Umbilical cord (tissue), 1 donor: ENCODE measurements at regions not wholly inside any gene's neighbourhood (a gene's known extent, or its start where the extent isn't known, plus 50 kb on each side); places are given as distances from the start of the nearest gene placed in this dataset.
"Not testable (repeated sequence)": the region's sequence is repeated elsewhere in the genome, so short reads cannot be mapped to it uniquely, and the experiment has no call there.

Source experiments
- DNase-seq: peaks from one replicate; pipeline ENCODE4 v3.0.0-alpha.2; 2015; ENCODE audit warnings: low spot score

DNA sequence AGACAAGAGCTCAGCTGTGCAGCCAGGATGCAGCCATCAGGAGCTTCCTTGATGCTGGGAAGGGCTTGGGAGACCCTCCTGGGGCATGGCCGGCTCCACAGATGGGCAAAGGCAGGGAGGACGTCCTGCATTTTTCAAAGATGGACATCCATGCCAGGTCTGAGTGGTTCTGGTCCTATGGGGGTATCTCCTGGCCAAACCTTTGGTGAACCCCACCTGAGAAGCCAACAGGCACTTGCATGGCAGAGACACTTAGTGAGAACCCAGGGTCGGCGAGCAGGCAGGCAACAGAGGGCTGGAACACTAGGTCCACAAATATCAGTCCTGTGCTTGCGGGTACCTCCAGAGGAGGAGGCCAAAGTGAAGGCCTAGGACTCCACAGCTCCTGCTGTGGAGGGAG is 70.0 kb downstream of the KCTD15 start:
- no peak for DNase-seq

DNA sequence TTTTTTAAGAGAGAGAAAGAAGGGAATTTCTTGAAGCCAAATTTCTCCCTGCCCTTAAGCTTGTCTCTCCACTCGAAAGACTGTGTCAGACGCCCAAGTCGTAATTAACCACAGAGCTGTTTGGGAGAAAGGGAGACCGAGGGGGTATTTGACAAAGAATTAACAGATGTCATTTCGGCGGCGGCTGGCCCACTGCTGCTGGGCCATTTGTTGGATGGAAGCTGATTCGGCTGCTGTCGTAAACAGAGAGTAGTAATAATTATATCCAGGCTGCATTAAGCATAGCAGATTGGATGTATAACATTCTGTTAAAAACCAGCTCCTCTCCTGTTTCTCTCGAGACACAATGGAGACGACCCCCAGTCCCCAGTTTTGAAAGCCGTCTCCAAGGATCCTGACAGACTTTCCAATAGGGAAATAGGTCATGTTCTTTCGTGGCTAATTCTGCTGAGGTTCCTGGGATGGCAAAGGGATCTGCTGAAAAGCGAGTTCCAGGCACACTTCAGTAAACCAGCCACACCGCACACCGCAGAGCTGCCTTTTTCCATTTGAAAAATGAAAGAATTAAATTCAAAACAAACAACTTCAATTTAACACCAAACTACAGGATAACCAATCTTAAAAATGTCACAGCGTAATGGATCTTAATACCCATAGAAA is 71.5 kb downstream of the KCTD15 start:
- DNase-seq = peak; percentile 28

DNA sequence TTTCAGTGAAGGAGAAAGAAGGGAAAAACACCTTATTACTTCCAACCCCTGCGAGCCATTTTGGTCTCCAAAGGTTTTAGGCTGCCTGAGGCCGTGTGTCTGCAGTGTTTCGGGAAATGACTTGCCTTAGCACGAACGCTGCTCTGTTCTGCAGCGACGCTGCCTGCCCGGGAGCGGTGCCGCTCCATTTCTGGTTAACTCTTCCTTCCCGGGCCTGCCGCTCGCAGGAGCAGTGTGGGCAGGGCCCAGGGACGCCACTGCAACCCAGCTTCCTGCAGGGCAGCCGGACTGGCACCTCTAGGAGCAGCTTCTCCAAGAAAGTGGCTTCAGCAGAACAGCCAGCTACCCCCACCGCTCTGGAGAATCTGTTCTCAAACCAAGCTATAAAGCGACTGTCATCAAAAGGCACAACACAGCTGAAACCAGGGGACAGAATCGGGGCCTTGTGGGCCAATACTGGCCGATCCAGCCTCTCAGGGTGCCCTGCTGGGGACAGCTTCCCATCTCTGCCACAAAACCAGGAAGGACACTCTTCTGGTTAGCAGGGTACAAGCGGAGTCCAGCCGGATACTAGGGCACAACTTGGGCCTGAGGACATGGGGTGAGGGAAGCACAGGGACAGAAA is 72.2 kb downstream of the KCTD15 start:
- DNase-seq = peak; percentile 85

DNA sequence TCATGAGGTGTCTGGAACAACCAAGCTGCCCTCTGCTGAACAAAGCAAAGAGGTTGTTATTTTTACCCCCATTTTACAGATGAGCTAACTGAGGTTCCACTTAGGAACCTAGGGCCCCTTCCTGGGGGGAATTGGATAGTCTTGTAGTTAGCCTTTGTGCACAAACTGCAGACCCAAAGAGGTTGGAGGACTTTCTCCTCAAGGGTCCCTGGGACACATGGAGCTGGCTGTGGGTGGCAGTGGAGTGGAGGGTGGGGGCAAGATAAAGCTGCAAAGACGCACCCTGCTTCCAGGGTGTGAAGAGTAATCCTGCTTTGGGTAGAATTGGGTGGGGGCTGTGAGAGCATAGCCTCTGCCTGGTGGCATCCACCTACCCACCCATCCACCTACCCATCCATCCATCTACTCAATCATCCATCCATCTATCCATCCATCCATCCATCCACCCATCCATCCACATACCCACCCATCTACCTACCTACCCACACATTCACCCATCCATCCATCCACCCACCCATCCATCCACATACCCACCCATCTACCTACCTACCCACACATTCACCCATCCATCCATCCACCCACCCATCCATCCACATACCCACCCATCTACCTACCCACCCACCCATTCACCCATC is 73.7 kb downstream of the KCTD15 start:
- not testable (repeated sequence) for DNase-seq

DNA sequence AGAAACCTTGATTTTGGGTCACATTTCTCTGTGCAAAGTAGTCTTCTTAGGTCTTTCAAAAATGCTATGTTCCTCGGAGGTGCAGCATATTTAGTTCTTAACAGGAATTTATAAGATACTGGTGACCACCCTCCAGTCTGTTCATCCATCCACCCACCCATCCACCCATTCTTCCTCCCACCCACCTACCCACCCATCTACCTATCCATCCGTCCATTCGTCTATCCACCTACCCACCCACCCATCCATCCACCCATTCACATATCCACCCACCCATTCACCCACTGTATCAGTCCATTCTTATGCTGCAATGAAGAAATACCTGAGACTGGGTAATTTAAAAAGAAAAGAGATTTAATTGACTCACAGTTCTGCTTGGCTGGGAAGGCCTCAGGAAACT is 74.9 kb downstream of the KCTD15 start:
- DNase-seq = no peak

DNA sequence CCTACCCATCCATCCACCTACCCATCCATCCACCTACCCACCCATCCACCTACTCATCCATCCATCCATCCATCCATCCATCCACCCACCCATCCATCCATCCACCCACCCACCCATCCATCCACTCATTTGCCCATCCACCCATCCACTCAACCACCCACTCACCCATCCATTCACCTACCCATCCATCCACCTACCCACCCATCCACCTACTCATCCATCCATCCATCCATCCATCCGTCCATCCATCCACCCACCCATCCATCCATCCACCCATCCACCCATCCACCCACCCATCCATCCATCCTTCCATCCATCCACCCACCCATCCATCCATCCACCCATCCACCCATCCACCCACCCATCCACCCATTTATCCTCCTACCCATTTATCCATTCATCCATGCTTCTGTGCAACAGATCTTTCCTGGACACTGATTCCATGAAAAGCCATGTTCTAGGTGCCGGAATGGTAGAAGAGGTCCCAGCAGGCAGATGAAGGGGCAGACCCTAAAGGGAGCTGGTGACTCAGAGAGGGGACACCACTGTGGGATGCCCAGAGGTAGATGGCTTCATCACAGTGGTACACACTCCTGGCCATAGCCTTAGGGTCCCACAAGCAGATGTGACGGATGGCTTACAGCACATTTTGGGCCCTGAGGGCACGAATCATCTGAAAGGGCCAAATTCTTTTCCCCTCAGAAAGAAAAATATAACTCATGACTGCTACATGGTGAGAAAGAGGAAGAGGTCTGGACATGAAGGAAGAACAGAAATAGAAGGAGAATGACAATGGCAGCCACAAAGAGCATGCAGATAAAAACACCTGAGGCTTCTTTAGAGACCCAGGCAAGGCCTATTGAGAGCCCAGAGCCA is 76.0 kb downstream of the KCTD15 start:
- no peak for DNase-seq

DNA sequence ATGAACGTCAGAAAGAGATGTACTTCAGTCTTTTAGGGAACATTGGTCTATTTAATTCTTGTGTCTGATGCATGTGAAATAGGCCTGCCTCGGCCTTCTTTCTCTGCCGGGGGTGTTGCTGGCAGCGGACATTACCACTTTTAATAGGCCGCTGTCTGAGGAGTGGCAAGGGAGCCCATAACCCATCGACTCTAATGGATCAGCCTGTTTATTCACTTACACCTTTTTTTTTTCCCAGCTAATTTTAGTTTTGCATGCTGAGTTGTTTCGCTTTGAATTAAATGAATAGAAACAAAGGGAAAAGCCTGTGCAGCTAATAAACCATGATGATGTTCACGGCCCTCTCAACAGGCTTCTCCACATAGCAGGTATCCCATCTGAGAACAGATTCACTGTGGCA is 78.4 kb downstream of the KCTD15 start:
- DNase-seq = no peak

DNA sequence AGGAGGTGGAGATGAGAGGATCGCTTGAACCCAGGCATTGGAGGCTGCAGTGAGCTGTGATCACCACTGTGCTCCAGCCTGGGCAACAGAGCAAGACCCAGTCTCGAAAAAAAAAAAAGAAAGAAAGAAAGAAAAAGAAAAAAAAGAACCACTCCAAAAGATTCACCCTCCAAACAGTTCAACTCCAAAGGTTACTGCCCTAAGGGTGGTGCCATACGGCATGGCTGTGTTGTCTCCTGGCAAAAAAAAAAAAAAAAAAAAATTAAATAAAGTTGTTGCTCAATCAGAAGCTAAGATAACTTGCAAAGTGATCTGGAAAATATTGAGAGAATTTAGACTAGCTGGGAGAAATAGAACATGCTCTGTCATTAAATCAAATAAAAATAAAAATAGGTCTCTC is 79.5 kb downstream of the KCTD15 start:
- DNase-seq = peak; percentile 41

DNA sequence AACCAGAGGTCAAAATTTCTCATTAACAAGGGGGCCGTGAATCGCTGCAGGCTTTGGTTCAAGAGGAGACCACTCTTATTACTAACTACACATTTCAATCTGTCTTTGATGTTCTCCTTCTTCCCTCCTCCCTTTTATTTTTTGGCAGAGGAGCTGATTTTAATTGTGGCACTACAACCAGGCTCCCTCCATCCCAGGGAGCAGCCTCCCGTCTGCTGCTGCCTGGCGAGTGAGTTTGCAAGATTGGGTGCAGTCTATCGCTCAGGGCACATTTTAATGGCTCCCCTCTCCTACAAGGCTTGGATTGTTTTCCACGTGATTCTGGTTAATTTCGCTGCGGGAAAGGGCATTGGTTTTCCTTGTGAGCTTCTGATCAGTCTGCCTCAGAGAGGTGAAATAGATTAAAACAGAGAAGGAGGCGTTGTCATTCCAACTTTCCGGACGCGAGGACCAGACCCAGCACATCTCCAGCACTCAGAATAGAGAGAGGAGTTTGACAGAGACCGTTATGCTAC is 81.4 kb downstream of the KCTD15 start:
- no peak for DNase-seq

DNA sequence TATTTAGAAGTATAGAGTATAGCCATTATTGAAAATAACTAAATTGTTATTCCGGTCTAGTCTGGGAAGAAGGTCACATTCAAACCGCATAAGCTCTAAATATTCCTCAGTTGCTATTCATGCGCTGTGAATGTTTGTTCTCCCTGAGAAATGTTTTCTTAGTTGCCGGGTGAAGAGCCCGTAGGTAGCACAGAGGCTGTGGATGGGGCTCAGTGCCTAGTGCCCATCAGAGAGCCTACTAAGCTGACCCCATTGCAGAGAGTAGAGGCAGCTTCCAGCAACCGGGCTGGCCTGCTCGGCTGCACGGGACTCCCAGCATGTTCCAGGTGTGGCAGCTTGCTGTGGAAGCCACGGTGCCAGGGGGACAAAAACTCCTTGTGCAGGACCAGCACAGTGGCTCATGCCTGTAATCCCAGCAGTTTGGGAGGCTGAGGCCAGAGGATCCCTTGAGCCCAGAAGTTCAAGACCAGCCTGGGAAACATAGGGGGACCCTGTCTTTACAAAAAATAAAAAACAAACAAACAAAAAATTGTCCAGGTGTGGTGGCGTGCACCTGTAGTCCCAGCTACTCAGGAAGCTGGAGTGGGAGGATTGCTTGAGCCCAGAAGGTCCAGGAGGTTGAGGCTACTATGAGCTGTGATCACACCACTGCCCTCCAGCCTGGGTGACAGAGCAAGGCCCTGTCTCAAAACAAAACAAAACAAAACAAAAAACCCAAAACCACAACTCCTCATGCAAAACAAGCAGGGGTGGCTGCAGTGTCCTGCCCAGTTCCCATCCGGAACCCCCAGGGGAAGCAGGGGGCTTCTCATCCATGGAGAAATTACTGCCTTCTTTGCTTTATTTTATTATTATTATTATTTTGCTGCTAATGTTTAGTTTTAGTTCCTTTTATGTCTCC is 82.5 kb downstream of the KCTD15 start:
- DNase-seq = no peak

DNA sequence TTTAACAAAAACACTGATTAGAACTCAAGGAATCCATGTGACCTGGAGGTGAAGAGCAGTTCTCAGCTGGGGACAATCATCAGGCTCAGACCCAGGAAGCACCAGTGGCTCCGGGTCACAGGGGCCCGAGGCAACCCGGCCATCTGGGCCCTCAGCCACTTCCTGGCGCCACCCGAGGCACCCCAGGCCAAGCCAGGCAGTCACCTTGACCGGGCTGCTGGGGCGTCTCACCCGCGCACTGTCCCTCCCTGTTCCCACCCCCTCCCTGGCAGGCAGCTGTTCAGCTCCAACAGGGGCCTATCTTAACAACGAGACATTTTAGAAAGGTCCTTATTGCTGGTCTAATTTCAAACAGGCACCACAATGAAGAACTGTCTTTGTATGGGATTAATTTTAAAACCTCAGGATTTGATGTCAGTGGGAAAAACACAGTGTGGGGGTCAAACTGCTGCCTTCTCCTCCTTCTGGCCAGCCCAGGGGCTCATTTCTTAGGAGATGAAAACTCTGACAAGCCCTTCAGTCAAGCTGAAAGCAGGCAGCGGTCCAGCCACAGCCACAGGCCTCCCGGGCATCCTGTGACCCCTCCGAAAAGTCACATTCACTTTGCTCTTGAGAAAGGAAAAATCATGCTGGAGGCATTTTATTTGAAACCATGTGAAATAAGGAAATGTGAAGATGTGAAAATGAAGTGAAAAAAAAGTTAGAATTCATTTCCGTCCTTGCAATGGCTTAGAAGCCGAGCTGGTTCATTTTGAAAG is 83.3 kb downstream of the KCTD15 start:
- DNase-seq = no peak

DNA sequence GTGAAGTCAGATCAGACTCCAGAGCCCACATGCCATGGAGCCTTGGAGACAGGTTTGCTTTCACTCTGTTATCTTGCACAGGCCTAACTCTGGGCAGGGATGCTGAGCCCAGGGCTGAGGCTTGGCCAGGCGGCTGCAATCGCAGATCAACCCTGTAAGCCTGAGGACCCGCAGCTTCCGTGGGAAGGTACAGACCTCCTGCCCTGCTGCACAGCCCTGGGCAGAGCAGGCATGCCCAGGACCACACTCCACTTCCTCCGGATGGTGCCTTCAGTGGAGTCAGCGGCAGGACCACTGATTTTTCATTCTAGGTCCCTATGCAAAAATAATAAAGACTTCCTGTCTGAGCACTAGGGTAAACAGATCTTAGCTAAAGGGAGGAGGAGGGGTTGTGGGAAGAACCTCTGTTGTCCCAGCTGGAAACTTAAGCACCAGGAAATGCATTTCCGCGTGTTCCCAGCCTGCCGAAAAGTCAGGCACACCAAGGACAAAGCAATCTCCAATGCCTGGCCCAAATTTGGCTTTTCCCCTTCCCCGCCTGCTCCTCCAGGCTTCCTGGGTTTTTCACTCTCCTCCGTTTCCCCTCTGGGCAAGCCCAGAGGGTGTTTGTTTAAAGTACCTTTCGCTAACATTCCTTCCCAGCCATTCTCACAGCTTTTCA is 87.3 kb downstream of the KCTD15 start:
- DNase-seq = peak; percentile 50

DNA sequence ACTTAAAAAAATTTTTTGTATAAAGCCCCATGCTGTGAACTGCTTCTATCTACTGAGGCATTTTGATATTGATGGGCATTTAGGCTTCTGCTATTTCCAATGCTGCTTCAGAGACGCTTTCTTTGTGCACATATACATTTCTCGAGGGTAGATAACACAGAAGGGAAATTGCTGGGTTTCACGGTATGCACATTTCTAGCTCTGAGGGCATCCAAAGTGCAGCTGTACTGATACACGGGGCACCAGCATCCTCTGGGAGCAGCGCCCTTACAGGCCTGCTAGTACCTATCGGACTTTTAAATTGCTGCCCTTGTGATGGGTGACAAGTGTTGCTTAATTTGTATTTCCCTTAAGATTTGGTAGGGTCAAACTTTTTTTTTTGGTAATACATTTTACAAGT is 88.6 kb downstream of the KCTD15 start:
- no peak for DNase-seq

DNA sequence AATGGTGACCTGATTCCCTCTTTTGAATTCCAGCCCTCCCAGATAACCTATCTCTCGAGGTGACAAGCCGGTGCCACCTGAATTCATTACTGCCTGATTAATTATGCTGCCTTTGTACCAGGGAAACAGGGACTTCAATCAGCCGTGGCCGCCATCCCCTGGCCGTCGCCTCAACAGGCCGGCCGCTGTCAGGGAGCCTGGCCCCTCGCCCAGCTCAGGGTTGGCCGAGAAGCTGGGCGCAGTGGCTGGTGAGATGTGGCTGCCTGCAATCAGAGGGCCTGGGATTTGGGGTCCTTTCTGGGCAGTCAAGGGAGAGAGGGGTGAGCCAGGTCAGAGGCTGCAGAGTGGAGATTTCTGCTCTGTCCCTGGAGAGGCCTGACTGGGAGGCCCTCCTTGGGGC is 91.2 kb downstream of the KCTD15 start:
- no peak for DNase-seq

DNA sequence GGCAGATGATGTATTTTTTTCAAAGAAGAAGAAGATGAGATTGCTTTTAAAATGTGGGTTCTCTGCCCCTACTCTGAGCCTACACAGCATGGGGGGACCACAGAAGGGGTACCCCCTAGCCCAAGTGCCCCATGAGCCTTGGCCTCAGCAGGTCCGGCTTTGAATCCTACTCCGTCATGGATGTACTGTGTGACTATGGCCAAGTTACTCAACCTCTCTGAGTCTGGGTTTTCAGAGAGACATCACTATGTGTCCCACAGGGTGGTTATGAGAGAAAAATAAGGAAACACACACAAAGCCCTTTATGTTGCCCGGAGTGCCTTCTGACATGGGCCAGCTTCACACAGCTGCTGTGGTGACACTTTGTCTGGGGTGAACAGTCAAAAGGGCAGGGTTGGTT is 92.0 kb downstream of the KCTD15 start:
- DNase-seq = no peak

DNA sequence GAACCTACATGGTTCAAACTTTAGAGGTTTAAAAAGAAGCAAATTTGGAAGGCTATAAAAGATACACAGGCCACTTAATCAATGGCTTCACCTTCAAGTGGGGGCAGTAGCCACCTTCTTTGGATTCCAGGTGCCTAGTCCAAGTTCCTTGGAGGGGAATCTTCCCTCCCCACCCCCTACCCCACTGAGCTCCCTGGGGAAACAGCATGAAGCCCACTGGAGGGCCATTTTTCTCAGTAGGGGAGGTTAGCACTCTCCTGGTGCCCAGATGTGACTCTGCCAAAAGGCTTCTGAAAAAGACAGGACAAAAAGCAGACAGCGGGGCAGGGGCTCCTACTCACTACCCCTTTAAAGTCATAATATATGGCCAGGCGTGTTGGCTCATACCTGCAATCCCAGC is 93.9 kb downstream of the KCTD15 start:
- DNase-seq = no peak

DNA sequence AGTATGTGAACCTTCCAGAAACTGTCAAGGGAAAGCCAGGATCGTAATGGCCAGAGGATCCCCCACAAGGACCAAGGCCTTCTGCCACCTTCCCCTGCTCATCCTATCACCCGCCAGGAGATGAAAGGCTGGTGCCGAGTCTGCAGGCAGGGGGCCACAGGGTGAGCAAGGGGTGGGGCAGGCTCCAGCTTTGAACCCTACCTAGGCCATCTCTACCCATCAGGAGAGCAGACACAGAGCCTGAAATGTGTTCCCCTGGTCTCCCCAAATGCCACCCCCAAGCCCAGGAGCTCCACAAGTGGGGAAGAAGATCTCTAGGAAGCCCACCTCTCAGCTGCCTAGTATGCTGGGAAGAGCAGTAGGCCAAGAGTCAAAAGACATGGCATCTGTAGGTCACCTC is 95.1 kb downstream of the KCTD15 start:
- no peak for DNase-seq

DNA sequence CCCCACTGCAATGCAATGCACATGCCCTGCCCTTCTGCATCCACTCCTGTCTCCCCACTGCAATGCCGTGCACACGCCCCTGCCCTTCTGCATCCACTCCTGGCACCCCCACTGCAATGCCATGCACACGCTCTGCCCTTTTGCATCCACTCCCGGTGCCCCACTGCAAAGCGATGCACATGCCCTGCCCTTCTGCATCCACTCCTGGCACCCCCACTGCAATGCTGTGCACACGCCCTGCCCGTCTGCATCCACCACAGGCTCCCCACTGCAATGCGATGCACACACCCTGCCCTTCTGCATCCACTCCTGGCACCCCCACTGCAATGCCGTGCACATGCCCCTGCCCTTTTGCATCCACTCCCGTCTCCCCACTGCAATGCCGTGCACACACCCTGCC is 98.1 kb downstream of the KCTD15 start:
- DNase-seq = no peak

DNA sequence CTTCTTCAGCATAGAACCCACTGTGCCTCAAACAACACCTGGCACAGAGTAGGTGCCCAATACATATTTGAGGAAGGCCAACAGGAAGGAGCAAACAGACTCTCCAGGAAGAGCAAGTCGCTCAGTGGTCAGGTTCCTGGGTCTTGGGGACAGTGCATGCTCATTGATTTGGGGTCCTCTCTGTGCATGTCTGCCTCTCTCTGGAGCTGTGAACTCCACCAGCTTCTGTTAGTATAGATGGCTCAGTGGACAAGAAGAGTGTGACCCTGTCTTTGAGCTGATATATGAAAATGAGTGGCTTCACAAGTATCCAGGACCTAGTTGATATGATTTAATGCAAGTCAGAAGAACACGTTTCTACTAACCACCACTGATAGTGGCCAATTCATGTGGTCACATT is 98.7 kb downstream of the KCTD15 start:
- no peak for DNase-seq
